Right lobe of liver (tissue), 6 donors: ENCODE measurements at regions not wholly inside any gene's neighbourhood (a gene's known extent, or its start where the extent isn't known, plus 50 kb on each side); places are given as distances from the start of the nearest gene placed in this dataset.
A peak's percentile ranks its signal among the peaks of the same experiment; 100 is the strongest.

Experiments used
- ATAC-seq, 4 donors: fragments of 200-7000 bp; cut with Tn5 transposase; one replicate each; pipeline ENCODE4 v1.9.1; 2020; ENCODE audit warnings: mild to moderate bottlenecking in 4 of 4, moderate library complexity in 4 of 4
- DNase-seq, 3 donors: peaks; one replicate each; pipeline ENCODE4 v3.0.0-alpha.2; 2020
- H3K27ac ChIP-seq, 3 donors: fragments of 200-600 bp; one replicate each; pipeline ENCODE4 v1.8.0; 2022
- H3K27me3 ChIP-seq, 2 donors: fragments of 200-600 bp; one replicate each; pipeline ENCODE4 v1.8.0; 2022
- H3K36me3 ChIP-seq, 4 donors: fragments of 200-600 bp; sonication (generic) in 1 of 4; one replicate each; pipeline versions ENCODE4 v1.5.1 to v1.8.0; 2017 to 2022; ENCODE audit warnings: control low read depth in 1 of 4
- H3K4me1 ChIP-seq, 4 donors: fragments of 200-600 bp; sonication (generic) in 1 of 4; one replicate each; pipeline versions ENCODE4 v1.5.1 to v1.8.0; 2017 to 2022; ENCODE audit warnings: control low read depth in 1 of 4
- H3K4me3 ChIP-seq, 3 donors: fragments of 200-600 bp; one replicate each; pipeline ENCODE4 v1.8.0; 2022
- H3K9me3 ChIP-seq, 4 donors: fragments of 200-600 bp; sonication (generic) in 1 of 4; one replicate each; pipeline versions ENCODE4 v1.5.1 to v1.8.0; 2017 to 2022; ENCODE audit warnings: control low read depth in 1 of 4
- POLR2A ChIP-seq: fragments of 450-650 bp; IDR thresholded peaks from one replicate; pipeline ENCODE4 v1.6.1; 2017; ENCODE audit warnings: antibody characterized with exemption, mild to moderate bottlenecking
- WGBS: methylation state at CpG from one replicate; pipeline ENCODE4 v1.1.6; 2018; ENCODE audit warnings: low coverage, low lambda C conversion rate; ENCODE audit not compliant: insufficient coverage; ENCODE audit errors: missing lambda C conversion rate; 5-methylcytosine and 5-hydroxymethylcytosine counted together
- intact Hi-C, 2 donors: fragments of 100-400 bp; cut with DNase I; formaldehyde crosslinking; loops; one replicate each; pipeline versions ENCODE4 v1.11.2 to v1.14.1; 2022
- TF ChIP-seq, protein P1 (sequence below), 4 donors: fragments of 200-600 bp in 3 of 4; fragments of 450-650 bp in 1 of 4; IDR thresholded peaks; one replicate each; pipeline versions ENCODE4 v1.5.1 to v1.8.0; 2016 to 2022; ENCODE audit warnings: antibody characterized with exemption in 4 of 4, mild to moderate bottlenecking in 2 of 4
- donor health status: DM: no; HTN: yes; CAD: no.
- donor health status: DM: no; HTN: no; CAD: no.
- donor health status: DM: no; HTN: no; CAD: no.
- donor health status: DM: no; HTN: yes; CAD: no.
- donor health status: DM: no; HTN: yes; CAD: no.

DNA sequence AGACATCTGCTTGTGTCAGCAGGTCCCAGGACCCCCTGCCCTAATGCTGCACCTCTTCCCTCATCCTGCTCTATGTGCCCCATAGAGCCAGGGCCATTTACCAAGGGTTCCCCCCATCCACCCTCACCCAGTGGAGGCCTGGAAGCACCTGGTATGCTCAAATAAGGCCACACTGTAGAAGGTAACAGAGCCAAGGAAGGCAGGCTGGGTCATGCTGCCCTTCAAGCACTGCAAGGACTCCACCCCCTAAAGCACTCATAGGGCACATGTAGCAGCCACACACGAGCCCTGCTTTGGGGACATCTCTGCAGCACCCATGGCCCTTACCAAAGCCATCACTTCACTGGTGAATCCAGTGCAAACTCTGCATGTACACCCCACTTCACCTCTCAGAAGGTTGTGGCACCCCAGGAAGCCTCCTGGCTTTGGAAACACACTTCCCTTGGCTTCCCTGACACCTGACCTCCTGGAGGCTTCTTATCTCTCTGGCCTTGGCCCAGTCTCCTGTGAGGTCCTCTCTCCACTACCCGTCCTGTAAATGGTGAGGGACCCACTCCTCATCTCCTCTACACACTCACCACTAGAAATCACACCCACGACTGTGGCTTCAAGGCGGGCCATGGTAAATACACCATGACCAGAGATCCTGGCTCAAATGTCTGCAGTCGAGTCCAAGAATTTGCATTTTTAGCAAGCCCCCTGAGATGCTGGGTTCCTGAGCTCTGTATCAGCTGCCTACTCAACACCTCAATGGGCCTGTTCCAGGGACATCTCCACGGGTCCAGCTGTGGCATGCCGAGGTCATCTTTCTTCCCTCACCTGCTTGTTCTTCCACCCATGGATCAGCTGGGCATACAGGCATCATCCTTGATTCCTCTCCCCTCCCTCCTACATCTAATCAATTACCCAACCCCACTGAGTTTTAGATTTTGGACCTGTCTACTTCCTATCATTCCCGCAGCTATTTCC lies 80.9 kb upstream of the DOCK9 start:
- ATAC-seq (peak; percentile 17 to 29 (median 18)), DNase-seq (no peak)
- no peaks in the 10 kb centered on the region for H3K27me3 ChIP-seq
- no peaks in the 10 kb centered on the region for H3K36me3 ChIP-seq
- peaks cover 0 to 19% (median 8%) of the 10 kb centered on the region in 4 donors for H3K4me1 ChIP-seq
- 77% methylated on average over 4 of the region's 8 CpGs for WGBS
- H3K9me3 ChIP-seq = no peaks in the 10 kb centered on the region
- intact Hi-C loops = no loop called here
- no peak overlapping the region for H3K4me3 ChIP-seq
- H3K27ac ChIP-seq = no peak overlapping the region
- TF ChIP-seq, protein P1, sequence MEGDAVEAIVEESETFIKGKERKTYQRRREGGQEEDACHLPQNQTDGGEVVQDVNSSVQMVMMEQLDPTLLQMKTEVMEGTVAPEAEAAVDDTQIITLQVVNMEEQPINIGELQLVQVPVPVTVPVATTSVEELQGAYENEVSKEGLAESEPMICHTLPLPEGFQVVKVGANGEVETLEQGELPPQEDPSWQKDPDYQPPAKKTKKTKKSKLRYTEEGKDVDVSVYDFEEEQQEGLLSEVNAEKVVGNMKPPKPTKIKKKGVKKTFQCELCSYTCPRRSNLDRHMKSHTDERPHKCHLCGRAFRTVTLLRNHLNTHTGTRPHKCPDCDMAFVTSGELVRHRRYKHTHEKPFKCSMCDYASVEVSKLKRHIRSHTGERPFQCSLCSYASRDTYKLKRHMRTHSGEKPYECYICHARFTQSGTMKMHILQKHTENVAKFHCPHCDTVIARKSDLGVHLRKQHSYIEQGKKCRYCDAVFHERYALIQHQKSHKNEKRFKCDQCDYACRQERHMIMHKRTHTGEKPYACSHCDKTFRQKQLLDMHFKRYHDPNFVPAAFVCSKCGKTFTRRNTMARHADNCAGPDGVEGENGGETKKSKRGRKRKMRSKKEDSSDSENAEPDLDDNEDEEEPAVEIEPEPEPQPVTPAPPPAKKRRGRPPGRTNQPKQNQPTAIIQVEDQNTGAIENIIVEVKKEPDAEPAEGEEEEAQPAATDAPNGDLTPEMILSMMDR (IDR thresholded peaks at IDR 0.05) = no peak
- no peak for TF ChIP-seq POLR2A

DNA sequence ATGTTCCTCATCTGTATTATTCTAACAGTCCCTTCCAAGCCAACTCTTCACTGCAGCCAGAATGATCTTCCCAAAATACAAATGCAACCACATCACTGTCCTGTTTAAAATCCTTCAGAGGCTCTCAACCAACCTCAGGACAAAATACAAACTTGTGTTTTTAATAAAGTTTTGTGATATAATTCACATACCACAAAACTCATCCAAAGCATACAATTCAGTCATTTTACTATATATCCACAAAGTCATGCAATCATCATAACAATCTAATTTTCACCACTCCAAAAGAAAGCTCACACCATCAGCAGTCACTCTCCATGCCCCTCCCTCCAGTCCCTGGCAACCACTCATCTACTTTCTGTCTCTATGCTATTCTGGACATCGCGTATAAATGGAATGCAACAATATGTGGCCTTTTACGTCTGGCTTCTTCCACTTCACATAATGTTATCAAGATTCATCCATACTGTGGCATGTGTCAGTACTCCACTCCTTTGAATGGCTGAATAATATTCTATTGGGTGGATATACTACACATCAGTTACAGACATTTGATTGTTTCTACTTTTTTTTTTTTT lies 81.7 kb upstream of the DOCK9 start:
- Histone ChIP-seq H3K9me3 (no peaks in the 10 kb centered on the region), H3K27ac (no peak overlapping the region), H3K4me1 (peaks cover 0 to 19% (median 8%) of the 10 kb centered on the region in 4 donors), H3K4me3 (no peak overlapping the region), H3K27me3 (no peaks in the 10 kb centered on the region), H3K36me3 (no peaks in the 10 kb centered on the region)
- DNase-seq (no peak), ATAC-seq (no peak)
- WGBS = 95% methylated on average over 3 of the region's 3 CpGs
- TF ChIP-seq, protein P1 (IDR thresholded peaks at IDR 0.05) = no peak
- TF ChIP-seq POLR2A = no peak
- intact Hi-C loops = no loop called here

DNA sequence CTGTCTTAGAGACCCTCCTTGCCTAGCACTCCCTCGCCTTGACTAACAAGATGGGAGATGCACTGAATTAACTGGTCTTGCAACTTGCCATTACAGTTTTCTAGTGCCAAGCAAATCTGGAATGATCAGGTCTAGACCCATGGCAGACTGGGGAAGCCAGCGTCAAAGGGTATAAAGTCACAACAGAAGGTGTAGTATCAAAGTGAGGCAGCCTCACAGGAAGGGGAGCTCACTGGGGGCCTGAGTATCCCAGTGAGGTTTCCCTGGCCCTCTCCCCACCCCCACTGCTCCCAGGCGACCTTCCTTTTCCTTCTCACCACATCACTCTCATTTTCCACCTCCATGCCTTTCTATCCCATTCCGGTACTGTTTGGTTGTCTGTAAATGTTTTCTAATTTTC lies 83.5 kb upstream of the DOCK9 start:
- 64% methylated on average over 4 of the region's 4 CpGs for WGBS
- ATAC-seq (no peak), DNase-seq (no peak)
- H3K27me3 ChIP-seq = no peaks in the 10 kb centered on the region
- no peaks in the 10 kb centered on the region for H3K9me3 ChIP-seq
- no peak overlapping the region for H3K4me3 ChIP-seq
- intact Hi-C loops = no loop called here
- H3K27ac ChIP-seq = no peak overlapping the region
- peaks cover 0 to 27% (median 8%) of the 10 kb centered on the region in 4 donors for H3K4me1 ChIP-seq
- TF ChIP-seq POLR2A = no peak
- TF ChIP-seq, protein P1 (IDR thresholded peaks at IDR 0.05) = no peak
- no peaks in the 10 kb centered on the region for H3K36me3 ChIP-seq

DNA sequence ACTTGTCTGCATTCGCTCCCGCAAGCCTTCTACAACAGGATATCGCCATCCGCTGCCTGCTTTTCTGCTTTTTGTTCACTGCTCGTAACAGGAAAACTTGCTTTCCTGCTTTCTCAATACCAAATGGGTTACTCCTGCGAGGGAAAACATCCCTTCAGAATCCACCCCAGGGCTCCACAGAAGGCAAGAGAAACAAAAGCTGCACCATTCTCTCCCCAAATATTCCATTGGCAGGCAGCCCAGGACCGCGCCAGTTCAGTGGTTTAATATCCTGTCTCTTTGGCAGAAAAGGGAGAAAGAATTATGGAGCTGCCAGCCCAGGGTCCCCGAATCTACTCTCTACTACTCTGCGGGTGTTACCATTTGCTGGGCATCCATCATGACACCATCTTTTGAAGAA lies 84.7 kb upstream of the DOCK9 start:
- intact Hi-C loops = no loop called here
- no peaks in the 10 kb centered on the region for H3K36me3 ChIP-seq
- H3K4me1 ChIP-seq = peaks cover 0 to 18% (median 4%) of the 10 kb centered on the region in 4 donors
- DNase-seq = no peak
- H3K27me3 ChIP-seq = no peaks in the 10 kb centered on the region
- peak; percentile 12 to 46 (median 38) for ATAC-seq
- no peaks in the 10 kb centered on the region for H3K9me3 ChIP-seq
- peak overlapping the region in 1 of 3 donors; percentile 20 for H3K27ac ChIP-seq
- no peak for TF ChIP-seq POLR2A
- TF ChIP-seq, protein P1 (IDR thresholded peaks at IDR 0.05) = no peak
- no peak overlapping the region for H3K4me3 ChIP-seq
- WGBS = 49% methylated on average over 10 of the region's 10 CpGs
